SU-DHL-6 (cell line): ENCODE measurements at regions not wholly inside any gene's neighbourhood (a gene's known extent, or its start where the extent isn't known, plus 50 kb on each side); places are given as distances from the start of the nearest gene placed in this dataset.

Source experiments
- H2AFZ ChIP-seq: fragments of 200-600 bp; sonication (generic); 2 replicates; pipeline ENCODE4 v1.6.1; 2014; ENCODE audit warnings: low read depth, mild to moderate bottlenecking, moderate library complexity, mixed read lengths, antibody characterized with exemption, low read length; ENCODE audit not compliant: severe bottlenecking
- H3F3A ChIP-seq: fragments of 200-600 bp; shearing (Covaris generic); 2 replicates; pipeline ENCODE4 v1.6.0; 2016; ENCODE audit warnings: antibody characterized with exemption, mild to moderate bottlenecking; ENCODE audit not compliant: insufficient read depth
- H3K27ac ChIP-seq: fragments of 200-600 bp; sonication (generic); 2 replicates; pipeline ENCODE4 v1.5.1; 2016; ENCODE audit warnings: low read depth, mild to moderate bottlenecking, low read length, moderate library complexity, mixed read lengths
- H3K27me3 ChIP-seq: fragments of 200-600 bp; sonication (generic), shearing (Covaris generic); 2 replicates; pipeline ENCODE4 v1.6.0; 2014; ENCODE audit warnings: mild to moderate bottlenecking, low read length
- H3K36me3 ChIP-seq: fragments of 200-600 bp; sonication (generic); 2 replicates; pipeline ENCODE4 v1.6.1; 2014; ENCODE audit warnings: mild to moderate bottlenecking, low read length, mixed read lengths
- H3K4me2 ChIP-seq: fragments of 300-600, 200-600 bp; shearing (Covaris generic), sonication (generic); 2 replicates; pipeline ENCODE4 v1.6.0; 2014; ENCODE audit warnings: low read length, low read depth, mild to moderate bottlenecking; ENCODE audit not compliant: poor library complexity, severe bottlenecking
- H3K4me3 ChIP-seq: fragments of 200-600 bp; sonication (generic); 2 replicates; pipeline ENCODE4 v1.5.1; 2014; ENCODE audit warnings: antibody characterized with exemption, low read length, mild to moderate bottlenecking, mixed read lengths; ENCODE audit not compliant: insufficient read depth, poor library complexity, severe bottlenecking
- H3K79me2 ChIP-seq: fragments of 200-600 bp; sonication (generic); 2 replicates; pipeline ENCODE4 v1.6.1; 2014; ENCODE audit warnings: mild to moderate bottlenecking, low read length, moderate library complexity; ENCODE audit not compliant: insufficient read depth
- H3K9ac ChIP-seq: fragments of 200-600 bp; sonication (generic); 2 replicates; pipeline ENCODE4 v1.7.0; 2014; ENCODE audit warnings: mild to moderate bottlenecking, low read length
- H3K9me2 ChIP-seq: fragments of 200-600 bp; sonication (generic); replicated peaks from 2 replicates; pipeline ENCODE4 v1.6.1; 2014; ENCODE audit warnings: low read length; ENCODE audit not compliant: insufficient read depth
- H3K9me3 ChIP-seq: fragments of 200-600 bp; sonication (generic); 2 replicates; pipeline ENCODE4 v1.6.1; 2014; ENCODE audit warnings: low read length, mixed read lengths; ENCODE audit not compliant: insufficient read depth
- H4K20me1 ChIP-seq: fragments of 200-600 bp; sonication (generic); 2 replicates; pipeline ENCODE4 v1.6.1; 2014; ENCODE audit warnings: low read depth, mild to moderate bottlenecking, antibody characterized with exemption, low read length, moderate library complexity, mixed read lengths
- EZH2phosphoT487 ChIP-seq: fragments of 200-600 bp; sonication (generic), shearing (Covaris generic); conservative IDR thresholded peaks from 2 replicates; pipeline ENCODE4 v1.6.1; 2018; ENCODE audit warnings: mild to moderate bottlenecking, antibody characterized with exemption, low read length, moderate library complexity, mixed read lengths
- TF ChIP-seq, protein P1 (sequence below): fragments of 200-600 bp; sonication (generic); IDR thresholded peaks from one replicate; pipeline ENCODE4 v1.5.1; 2017; ENCODE audit warnings: antibody characterized with exemption, mild to moderate bottlenecking, low read length, moderate library complexity; ENCODE audit not compliant: insufficient read depth, poor library complexity, severe bottlenecking

- H3K27me3 ChIP-seq = peaks cover 2% of the 10 kb centered on the region; the same call in 1 of the 2 replicates
- no peak overlapping the region for H3K4me3 ChIP-seq
- H3K36me3 ChIP-seq = peaks cover 7% of the 10 kb centered on the region; the same call in 1 of the 2 replicates
- no peak overlapping the region for H3K9ac ChIP-seq
- no peaks in the 10 kb centered on the region for H4K20me1 ChIP-seq
- H3K79me2 ChIP-seq = no peaks in the 10 kb centered on the region
- no peaks in the 10 kb centered on the region for H3F3A ChIP-seq
- no peak overlapping the region for H3K4me2 ChIP-seq
- no peaks in the 10 kb centered on the region for H3K9me3 ChIP-seq
- TF ChIP-seq, protein P1, sequence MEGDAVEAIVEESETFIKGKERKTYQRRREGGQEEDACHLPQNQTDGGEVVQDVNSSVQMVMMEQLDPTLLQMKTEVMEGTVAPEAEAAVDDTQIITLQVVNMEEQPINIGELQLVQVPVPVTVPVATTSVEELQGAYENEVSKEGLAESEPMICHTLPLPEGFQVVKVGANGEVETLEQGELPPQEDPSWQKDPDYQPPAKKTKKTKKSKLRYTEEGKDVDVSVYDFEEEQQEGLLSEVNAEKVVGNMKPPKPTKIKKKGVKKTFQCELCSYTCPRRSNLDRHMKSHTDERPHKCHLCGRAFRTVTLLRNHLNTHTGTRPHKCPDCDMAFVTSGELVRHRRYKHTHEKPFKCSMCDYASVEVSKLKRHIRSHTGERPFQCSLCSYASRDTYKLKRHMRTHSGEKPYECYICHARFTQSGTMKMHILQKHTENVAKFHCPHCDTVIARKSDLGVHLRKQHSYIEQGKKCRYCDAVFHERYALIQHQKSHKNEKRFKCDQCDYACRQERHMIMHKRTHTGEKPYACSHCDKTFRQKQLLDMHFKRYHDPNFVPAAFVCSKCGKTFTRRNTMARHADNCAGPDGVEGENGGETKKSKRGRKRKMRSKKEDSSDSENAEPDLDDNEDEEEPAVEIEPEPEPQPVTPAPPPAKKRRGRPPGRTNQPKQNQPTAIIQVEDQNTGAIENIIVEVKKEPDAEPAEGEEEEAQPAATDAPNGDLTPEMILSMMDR = no peak
- no peak for TF ChIP-seq EZH2phosphoT487
- H3K27ac ChIP-seq = no peak overlapping the region
- no peaks in the 10 kb centered on the region for H3K9me2 ChIP-seq
- no peak overlapping the region for H2AFZ ChIP-seq
Observed at GRCh38 chr1:42085596-42085995, 67.6 kb upstream of the GUCA2B start.

GRCh38 chr1:42081475-42081874 lies 71.7 kb upstream of the GUCA2B start:
- Histone ChIP-seq H3K9me2 (no peaks in the 10 kb centered on the region), H3K36me3 (no peaks in the 10 kb centered on the region), H2AFZ (no peak overlapping the region), H3K9ac (no peak overlapping the region), H3K27me3 (0 out of 2 replicates have a peak, but pooled peaks cover 2% of the 10 kb centered on the region), H3K27ac (no peak overlapping the region), H3K79me2 (no peaks in the 10 kb centered on the region), H3K4me2 (no peak overlapping the region), H3K4me3 (no peak overlapping the region), H4K20me1 (no peaks in the 10 kb centered on the region), H3K9me3 (no peaks in the 10 kb centered on the region), H3F3A (no peaks in the 10 kb centered on the region)
- TF ChIP-seq, protein P1 = no peak
- no peak for TF ChIP-seq EZH2phosphoT487

DNA sequence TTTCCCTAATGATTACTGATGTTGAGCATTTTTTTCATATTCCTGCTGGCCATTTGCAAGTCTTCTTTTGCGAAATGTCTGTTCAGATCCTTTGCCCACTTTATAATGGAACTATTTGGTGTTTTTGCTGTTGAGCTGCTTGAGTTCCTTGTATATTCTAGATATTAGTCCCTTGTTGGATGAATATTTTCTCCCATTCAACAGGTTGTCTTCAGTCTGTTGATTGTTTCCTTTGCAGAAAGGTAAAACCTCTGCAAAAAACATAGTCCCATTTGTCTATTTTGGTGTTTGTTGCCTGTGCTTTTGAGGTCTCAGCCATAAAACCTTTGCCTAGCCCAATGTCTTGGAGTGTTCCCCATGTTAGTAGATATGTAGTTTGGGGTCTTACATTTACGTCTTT lies 78.0 kb upstream of the GUCA2B start:
- no peaks in the 10 kb centered on the region for H3K79me2 ChIP-seq
- H3K9ac ChIP-seq = no peak overlapping the region
- H3F3A ChIP-seq = no peaks in the 10 kb centered on the region
- H3K27ac ChIP-seq = no peak overlapping the region
- no peak for TF ChIP-seq EZH2phosphoT487
- TF ChIP-seq, protein P1 = no peak
- H3K9me2 ChIP-seq = no peaks in the 10 kb centered on the region
- no peak overlapping the region for H3K4me2 ChIP-seq
- H3K27me3 ChIP-seq = peaks cover 5% of the 10 kb centered on the region; the same call in 1 of the 2 replicates
- H3K4me3 ChIP-seq = no peak overlapping the region
- no peaks in the 10 kb centered on the region for H3K9me3 ChIP-seq
- no peak overlapping the region for H2AFZ ChIP-seq
- no peaks in the 10 kb centered on the region for H3K36me3 ChIP-seq
- no peaks in the 10 kb centered on the region for H4K20me1 ChIP-seq
